ENCODE measurements at regions not wholly inside any gene's neighbourhood (a gene's known extent, or its start where the extent isn't known, plus 50 kb on each side); places are given as distances from the start of the nearest gene placed in this dataset.

GRCh38 chr13:78254113-78254512, 335.5 kb upstream of the EDNRB start:
- H3K27ac ChIP-seq (ENCODE audit: low read depth, low read length) = no peak overlapping the region
- POLR2A ChIA-PET = no interaction called here
- Mint-ChIP-seq H3K4me1 (no peaks in the 10 kb centered on the region), H3K4me3 (no peak overlapping the region), H3K9me3 (peaks cover 0 to 7% (median 0%) of the 10 kb centered on the region in 11 donors), H3K27me3 (peaks cover 0 to 10% (median 0%) of the 10 kb centered on the region in 5 donors), H3K27ac (no peak overlapping the region), H3K36me3 (no peaks in the 10 kb centered on the region)
- ATAC-seq (no peak), DNase-seq (no peak)
- H3K4me1 ChIP-seq (ENCODE audit: control insufficient read depth in 2 of 2, insufficient read depth in 2 of 2, low read length in 2 of 2) = no peaks in the 10 kb centered on the region
- no peaks in the 10 kb centered on the region for H3K27me3 ChIP-seq (ENCODE audit: control insufficient read depth in 2 of 2, insufficient read depth in 2 of 2, low read length in 2 of 2)
- CTCF ChIA-PET = no interaction called here
- H3K36me3 ChIP-seq (ENCODE audit: control insufficient read depth in 2 of 3, insufficient read depth in 3 of 3, low read length in 3 of 3) = no peaks in the 10 kb centered on the region
- no peak overlapping the region for H3K4me3 ChIP-seq (ENCODE audit: low read length)
- no peaks in the 10 kb centered on the region for H3K9me3 ChIP-seq (ENCODE audit: control insufficient read depth in 2 of 3, low read length in 3 of 3)
- intact Hi-C loops (cut with micrococcal nuclease) = no loop called here

GRCh38 chr13:78247362-78247761, 328.7 kb upstream of the EDNRB start:
- H3K27ac Mint-ChIP-seq = no peak overlapping the region
- peaks cover 0 to 1% (median 0%) of the 10 kb centered on the region in 11 donors for H3K9me3 Mint-ChIP-seq
- no peaks in the 10 kb centered on the region for H3K27me3 ChIP-seq (ENCODE audit: control insufficient read depth in 2 of 2, insufficient read depth in 2 of 2, low read length in 2 of 2)
- no peaks in the 10 kb centered on the region for H3K9me3 ChIP-seq (ENCODE audit: control insufficient read depth in 2 of 3, low read length in 3 of 3)
- H3K27ac ChIP-seq (ENCODE audit: low read depth, low read length) = no peak overlapping the region
- no peaks in the 10 kb centered on the region for H3K36me3 Mint-ChIP-seq
- no peak overlapping the region for H3K4me3 ChIP-seq (ENCODE audit: low read length)
- ChIA-PET POLR2A (no interaction called here), CTCF (no interaction called here)
- H3K27me3 Mint-ChIP-seq = peaks cover 0 to 4% (median 0%) of the 10 kb centered on the region in 5 donors
- H3K36me3 ChIP-seq (ENCODE audit: control insufficient read depth in 2 of 3, insufficient read depth in 3 of 3, low read length in 3 of 3) = no peaks in the 10 kb centered on the region
- no peaks in the 10 kb centered on the region for H3K4me1 Mint-ChIP-seq
- ATAC-seq (no peak), DNase-seq (no peak)
- intact Hi-C loops (cut with micrococcal nuclease) = no loop called here
- H3K4me3 Mint-ChIP-seq = no peak overlapping the region
- H3K4me1 ChIP-seq (ENCODE audit: control insufficient read depth in 2 of 2, insufficient read depth in 2 of 2, low read length in 2 of 2) = no peaks in the 10 kb centered on the region

- intact Hi-C loops (cut with micrococcal nuclease) = loop anchor here in 1 of 2 donors (1.0 kb wide), 1 partner anchor 737 kb away; no protein-coding TSS in a partner anchor
- Histone ChIP-seq H3K9me3 (ENCODE audit: control insufficient read depth in 2 of 3, low read length in 3 of 3) (no peaks in the 10 kb centered on the region), H3K4me1 (ENCODE audit: control insufficient read depth in 2 of 2, insufficient read depth in 2 of 2, low read length in 2 of 2) (no peaks in the 10 kb centered on the region), H3K27ac (ENCODE audit: low read depth, low read length) (no peak overlapping the region), H3K36me3 (ENCODE audit: control insufficient read depth in 2 of 3, insufficient read depth in 3 of 3, low read length in 3 of 3) (no peaks in the 10 kb centered on the region), H3K27me3 (ENCODE audit: control insufficient read depth in 2 of 2, insufficient read depth in 2 of 2, low read length in 2 of 2) (no peaks in the 10 kb centered on the region), H3K4me3 (ENCODE audit: low read length) (no peak overlapping the region)
- CTCF ChIA-PET = no interaction called here
- Mint-ChIP-seq H3K27me3 (peaks cover 0 to 7% (median 5%) of the 10 kb centered on the region in 5 donors), H3K27ac (no peak overlapping the region), H3K4me1 (no peaks in the 10 kb centered on the region), H3K36me3 (no peaks in the 10 kb centered on the region), H3K4me3 (no peak overlapping the region), H3K9me3 (peaks cover 0 to under 1% (median 0%) of the 10 kb centered on the region in 11 donors)
- no peak for ATAC-seq
- POLR2A ChIA-PET = no interaction called here
- DNase-seq = no peak
Measured at GRCh38 chr13:78241278-78241919, 322.8 kb upstream of the EDNRB start.

- Histone ChIP-seq H3K4me3 (ENCODE audit: low read length) (no peak overlapping the region), H3K36me3 (ENCODE audit: control insufficient read depth in 2 of 3, insufficient read depth in 3 of 3, low read length in 3 of 3) (no peaks in the 10 kb centered on the region), H3K27me3 (ENCODE audit: control insufficient read depth in 2 of 2, insufficient read depth in 2 of 2, low read length in 2 of 2) (peaks cover 0 to 4% of the 10 kb centered on the region in 2 donors), H3K4me1 (ENCODE audit: control insufficient read depth in 2 of 2, insufficient read depth in 2 of 2, low read length in 2 of 2) (no peaks in the 10 kb centered on the region), H3K27ac (ENCODE audit: low read depth, low read length) (no peak overlapping the region), H3K9me3 (ENCODE audit: control insufficient read depth in 2 of 3, low read length in 3 of 3) (no peaks in the 10 kb centered on the region)
- ATAC-seq (no peak), DNase-seq (no peak)
- no peak overlapping the region for H3K4me3 Mint-ChIP-seq
- peaks cover 0 to 2% (median 0%) of the 10 kb centered on the region in 11 donors for H3K9me3 Mint-ChIP-seq
- H3K27ac Mint-ChIP-seq = no peak overlapping the region
- intact Hi-C loops (cut with micrococcal nuclease) = no loop called here
- ChIA-PET CTCF (no interaction called here), POLR2A (no interaction called here)
- H3K27me3 Mint-ChIP-seq = peaks cover 0 to 7% (median 5%) of the 10 kb centered on the region in 5 donors
- no peaks in the 10 kb centered on the region for H3K36me3 Mint-ChIP-seq
- H3K4me1 Mint-ChIP-seq = no peaks in the 10 kb centered on the region
Measured at GRCh38 chr13:78239714-78240113, 321.1 kb upstream of the EDNRB start.

- H3K36me3 Mint-ChIP-seq = no peaks in the 10 kb centered on the region
Measured at GRCh38 chr13:78238911-78239310, 320.3 kb upstream of the EDNRB start.

GRCh38 chr13:78228940-78229339, 310.3 kb upstream of the EDNRB start:
- Mint-ChIP-seq H3K27ac (no peak overlapping the region), H3K4me3 (no peak overlapping the region), H3K4me1 (no peaks in the 10 kb centered on the region), H3K27me3 (peaks cover 0 to 1% (median 0%) of the 10 kb centered on the region in 5 donors), H3K9me3 (peaks cover 0 to 1% (median 0%) of the 10 kb centered on the region in 11 donors), H3K36me3 (no peaks in the 10 kb centered on the region)
- POLR2A ChIA-PET = interaction anchor here (0.6 kb wide), 1 partner anchor 158 kb away, joined by 3 read pairs; no protein-coding TSS in a partner anchor
- H3K27ac ChIP-seq (ENCODE audit: low read depth, low read length) = no peak overlapping the region
- no peaks in the 10 kb centered on the region for H3K9me3 ChIP-seq (ENCODE audit: control insufficient read depth in 2 of 3, low read length in 3 of 3)
- no peaks in the 10 kb centered on the region for H3K4me1 ChIP-seq (ENCODE audit: control insufficient read depth in 2 of 2, insufficient read depth in 2 of 2, low read length in 2 of 2)
- H3K4me3 ChIP-seq (ENCODE audit: low read length) = no peak overlapping the region
- DNase-seq (no peak), ATAC-seq (no peak)
- CTCF ChIA-PET = no interaction called here
- H3K36me3 ChIP-seq (ENCODE audit: control insufficient read depth in 2 of 3, insufficient read depth in 3 of 3, low read length in 3 of 3) = no peaks in the 10 kb centered on the region
- no peaks in the 10 kb centered on the region for H3K27me3 ChIP-seq (ENCODE audit: control insufficient read depth in 2 of 2, insufficient read depth in 2 of 2, low read length in 2 of 2)
- intact Hi-C loops (cut with micrococcal nuclease) = no loop called here

More at GRCh38 chr13:78238911-78239310, 320.3 kb upstream of the EDNRB start:
- Mint-ChIP-seq H3K27me3 (peaks cover 0 to 12% (median 5%) of the 10 kb centered on the region in 5 donors), H3K4me1 (no peaks in the 10 kb centered on the region), H3K4me3 (no peak overlapping the region), H3K27ac (no peak overlapping the region), H3K9me3 (peaks cover 0 to 3% (median 0%) of the 10 kb centered on the region in 11 donors)
- intact Hi-C loops (cut with micrococcal nuclease) = no loop called here
- DNase-seq (no peak), ATAC-seq (no peak)
- H3K27me3 ChIP-seq (ENCODE audit: control insufficient read depth in 2 of 2, insufficient read depth in 2 of 2, low read length in 2 of 2) = peaks cover 0 to 4% of the 10 kb centered on the region in 2 donors
- H3K4me1 ChIP-seq (ENCODE audit: control insufficient read depth in 2 of 2, insufficient read depth in 2 of 2, low read length in 2 of 2) = no peaks in the 10 kb centered on the region
- ChIA-PET POLR2A (no interaction called here), CTCF (no interaction called here)
- H3K36me3 ChIP-seq (ENCODE audit: control insufficient read depth in 2 of 3, insufficient read depth in 3 of 3, low read length in 3 of 3) = no peaks in the 10 kb centered on the region
- no peak overlapping the region for H3K4me3 ChIP-seq (ENCODE audit: low read length)
- no peak overlapping the region for H3K27ac ChIP-seq (ENCODE audit: low read depth, low read length)
- H3K9me3 ChIP-seq (ENCODE audit: control insufficient read depth in 2 of 3, low read length in 3 of 3) = no peaks in the 10 kb centered on the region

DNA sequence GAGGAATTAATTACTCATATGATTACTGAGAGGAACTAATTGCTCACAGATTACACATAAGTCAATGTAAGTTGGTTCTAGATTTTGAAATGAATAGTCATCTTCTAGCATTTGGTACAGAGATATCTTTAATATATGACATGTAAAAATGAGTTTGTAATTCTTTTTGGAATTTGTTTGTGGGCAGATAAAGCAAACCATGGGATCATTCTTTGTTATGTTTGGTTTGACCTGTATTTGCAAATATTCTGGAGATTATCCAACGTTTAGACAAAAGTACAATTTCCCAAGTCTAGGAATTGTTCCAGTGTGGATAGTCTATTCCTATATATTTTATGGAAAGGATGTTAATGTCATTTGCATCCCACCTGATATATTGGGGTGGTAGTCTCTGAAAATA, 309.6 kb upstream of the EDNRB start:
- intact Hi-C loops (cut with micrococcal nuclease) = no loop called here
- H3K9me3 Mint-ChIP-seq = peaks cover 0 to 1% (median 0%) of the 10 kb centered on the region in 11 donors
- POLR2A ChIA-PET = no interaction called here

More for the DNA sequence above, 309.6 kb upstream of the EDNRB start:
- no peak overlapping the region for H3K4me3 ChIP-seq (ENCODE audit: low read length)
- no peak overlapping the region for H3K27ac ChIP-seq (ENCODE audit: low read depth, low read length)
- DNase-seq = no peak
- ATAC-seq = no peak
- Mint-ChIP-seq H3K4me1 (no peaks in the 10 kb centered on the region), H3K27me3 (no peaks in the 10 kb centered on the region), H3K36me3 (no peaks in the 10 kb centered on the region), H3K4me3 (no peak overlapping the region), H3K27ac (no peak overlapping the region)
- CTCF ChIA-PET = no interaction called here
- no peaks in the 10 kb centered on the region for H3K36me3 ChIP-seq (ENCODE audit: control insufficient read depth in 2 of 3, insufficient read depth in 3 of 3, low read length in 3 of 3)
- no peaks in the 10 kb centered on the region for H3K27me3 ChIP-seq (ENCODE audit: control insufficient read depth in 2 of 2, insufficient read depth in 2 of 2, low read length in 2 of 2)
- H3K4me1 ChIP-seq (ENCODE audit: control insufficient read depth in 2 of 2, insufficient read depth in 2 of 2, low read length in 2 of 2) = no peaks in the 10 kb centered on the region
- no peaks in the 10 kb centered on the region for H3K9me3 ChIP-seq (ENCODE audit: control insufficient read depth in 2 of 3, low read length in 3 of 3)
